ENCODE measurements at regions not wholly inside any gene's neighbourhood (a gene's known extent, or its start where the extent isn't known, plus 50 kb on each side); places are given as distances from the start of the nearest gene placed in this dataset.
"Not testable (repeated sequence)": the region's sequence is repeated elsewhere in the genome, so short reads cannot be mapped to it uniquely, and the experiment has no call there.

- DNase-seq (ENCODE audit: low read depth) = no peak
These were observed 174.8 kb downstream of the POLR2M start for GRCh38 chr15:57881361-57881760.

- DNase-seq (ENCODE audit: low read depth) = no peak
These were observed 175.5 kb downstream of the POLR2M start for GRCh38 chr15:57881972-57882371.

- no peak for DNase-seq (ENCODE audit: low read depth)
These were observed 177.2 kb downstream of the POLR2M start for GRCh38 chr15:57883701-57884100.

- no peak for DNase-seq (ENCODE audit: low read depth)
These were observed 178.4 kb downstream of the POLR2M start for GRCh38 chr15:57884936-57885335.

- DNase-seq (ENCODE audit: low read depth) = no peak
These were observed 178.9 kb downstream of the POLR2M start for GRCh38 chr15:57885435-57885834.

- DNase-seq (ENCODE audit: low read depth) = no peak
These were observed 177.7 kb downstream of the ALDH1A2 start for GRCh38 chr15:57887825-57888224.

- DNase-seq (ENCODE audit: low read depth) = peak; percentile 15
These were observed 175.2 kb downstream of the ALDH1A2 start for GRCh38 chr15:57890351-57890750.

GRCh38 chr15:57890878-57891277, 174.6 kb downstream of the ALDH1A2 start:
- no peak for DNase-seq (ENCODE audit: low read depth)

GRCh38 chr15:57892181-57892580, 173.3 kb downstream of the ALDH1A2 start:
- peak; percentile 62 for DNase-seq (ENCODE audit: low read depth)

GRCh38 chr15:57893040-57893439, 172.5 kb downstream of the ALDH1A2 start:
- DNase-seq (ENCODE audit: low read depth) = no peak

- no peak for DNase-seq (ENCODE audit: low read depth)
These were observed 170.2 kb downstream of the ALDH1A2 start for GRCh38 chr15:57895291-57895690.

GRCh38 chr15:57896114-57896513, 169.4 kb downstream of the ALDH1A2 start:
- DNase-seq (ENCODE audit: low read depth) = no peak

GRCh38 chr15:57896899-57897298, 168.6 kb downstream of the ALDH1A2 start:
- not testable (repeated sequence) for DNase-seq (ENCODE audit: low read depth)

- peak; percentile 16 for DNase-seq (ENCODE audit: low read depth)
These were observed 167.6 kb downstream of the ALDH1A2 start for GRCh38 chr15:57897870-57898269.

- DNase-seq (ENCODE audit: low read depth) = no peak
These were observed 163.4 kb downstream of the ALDH1A2 start for GRCh38 chr15:57902155-57902554.
